Muscle of arm (tissue), 1 donor: ENCODE measurements at regions not wholly inside any gene's neighbourhood (a gene's known extent, or its start where the extent isn't known, plus 50 kb on each side); places are given as distances from the start of the nearest gene placed in this dataset.
"Not testable (repeated sequence)": the region's sequence is repeated elsewhere in the genome, so short reads cannot be mapped to it uniquely, and the experiment has no call there.

Source experiments
- DNase-seq: peaks from one replicate; pipeline ENCODE4 v3.0.0-alpha.2; 2013

DNA sequence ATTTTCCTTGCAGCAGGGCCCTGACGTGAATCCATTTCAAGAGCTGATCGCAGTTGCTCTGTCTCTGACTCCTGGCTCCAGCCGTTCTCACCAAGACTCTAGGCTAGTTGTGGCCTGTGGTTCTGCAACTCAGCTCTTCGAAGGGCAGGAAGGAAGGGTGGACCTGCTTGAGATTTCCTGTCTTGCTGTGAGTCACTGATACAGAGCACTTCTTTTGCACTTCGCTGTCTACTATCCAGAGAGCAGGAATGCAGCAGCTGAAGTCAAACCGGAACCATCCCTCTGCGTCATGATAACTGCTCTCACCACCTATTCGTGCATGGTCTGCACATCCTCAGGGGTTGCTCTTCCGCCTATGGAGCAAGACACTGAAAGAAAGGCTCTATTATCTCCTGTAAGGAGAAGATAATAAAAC, 59.7 kb downstream of the RAP2B start:
- DNase-seq, result peak; percentile 50

GRCh38 chr3:153226877-153227276, 64.9 kb downstream of the RAP2B start:
- DNase-seq, result not testable (repeated sequence)

- DNase-seq, result not testable (repeated sequence)
Measured at GRCh38 chr3:153230427-153230826, 68.4 kb downstream of the RAP2B start.

DNA sequence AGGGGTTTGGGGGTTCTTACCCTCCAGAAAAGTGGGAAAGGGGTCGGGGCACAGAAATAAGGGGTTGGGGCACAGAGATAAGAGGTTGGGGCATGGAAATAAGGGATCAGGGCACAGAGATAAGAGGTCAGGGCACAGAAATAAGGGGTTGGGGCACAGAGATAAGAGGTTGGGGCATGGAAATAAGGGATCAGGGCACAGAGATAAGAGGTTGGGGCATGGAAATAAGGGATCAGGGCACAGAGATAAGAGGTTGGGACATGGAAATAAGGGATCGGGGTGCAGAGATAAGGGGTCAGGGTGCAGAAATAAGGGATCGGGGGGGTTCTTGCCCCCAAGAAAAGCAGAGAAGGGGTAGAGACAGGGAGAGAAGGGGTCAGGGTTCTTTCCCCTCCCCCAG, 69.2 kb downstream of the RAP2B start:
- not testable (repeated sequence) for DNase-seq

DNA sequence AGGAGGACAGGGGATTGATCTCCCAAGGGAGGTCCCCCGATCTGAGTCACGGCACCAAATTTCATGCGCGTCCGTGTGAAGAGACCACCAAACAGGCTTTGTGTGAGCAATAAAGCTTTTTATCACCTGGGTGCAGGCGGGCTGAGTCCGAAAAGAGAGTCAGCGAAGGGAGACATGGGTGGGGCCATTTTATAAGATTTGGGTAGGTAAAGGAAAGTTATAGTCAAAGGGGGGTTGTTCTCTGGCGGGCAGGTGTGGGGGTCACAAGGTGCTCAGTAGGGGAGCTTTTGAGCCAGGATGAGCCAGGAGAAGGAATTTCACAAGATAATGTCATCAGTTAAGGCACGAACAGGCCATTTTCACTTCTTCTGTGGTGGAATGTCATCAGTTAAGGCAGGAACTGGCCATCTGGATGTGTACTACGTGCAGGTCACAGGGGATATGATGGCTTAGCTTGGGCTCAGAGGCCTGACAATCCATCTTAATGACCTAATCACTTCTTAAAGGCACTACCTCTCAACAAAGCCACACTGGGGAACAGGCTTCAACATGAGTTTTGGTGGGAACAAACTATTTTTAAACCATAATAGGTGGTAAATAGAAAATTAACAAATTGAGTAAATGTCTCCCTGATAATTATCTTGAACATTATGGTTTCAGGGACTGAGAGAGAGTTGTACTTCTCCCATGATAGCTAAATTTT, 70.2 kb downstream of the RAP2B start:
- not testable (repeated sequence) for DNase-seq

- peak; percentile 22 for DNase-seq
Measured at GRCh38 chr3:153232851-153233271, 70.8 kb downstream of the RAP2B start.

DNA sequence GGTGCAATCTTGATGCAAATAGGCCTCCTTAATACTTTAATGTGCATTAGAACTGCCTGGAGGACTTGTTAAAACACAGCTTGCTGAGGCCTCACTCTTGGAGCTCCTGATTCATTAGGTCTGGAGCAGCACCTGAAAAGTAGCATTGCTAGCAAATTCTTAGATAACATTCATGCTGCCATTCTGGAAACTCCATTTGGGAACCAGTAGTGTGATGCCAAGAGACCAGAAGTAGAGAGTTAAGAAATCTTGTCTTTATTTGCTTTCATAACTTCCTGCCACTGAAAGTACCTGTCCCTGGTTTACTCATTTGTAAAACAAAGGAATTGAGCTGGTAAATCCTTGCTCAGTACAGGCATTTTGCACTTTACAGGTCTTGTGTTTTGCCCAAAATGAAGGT, 72.0 kb downstream of the RAP2B start:
- DNase-seq, result no peak

GRCh38 chr3:153242896-153243295, 80.9 kb downstream of the RAP2B start:
- no peak for DNase-seq

GRCh38 chr3:153244961-153245360, 82.9 kb downstream of the RAP2B start:
- DNase-seq, result no peak

GRCh38 chr3:153245661-153246060, 83.6 kb downstream of the RAP2B start:
- DNase-seq, result no peak

GRCh38 chr3:153246331-153246730, 84.3 kb downstream of the RAP2B start:
- DNase-seq, result no peak

DNA sequence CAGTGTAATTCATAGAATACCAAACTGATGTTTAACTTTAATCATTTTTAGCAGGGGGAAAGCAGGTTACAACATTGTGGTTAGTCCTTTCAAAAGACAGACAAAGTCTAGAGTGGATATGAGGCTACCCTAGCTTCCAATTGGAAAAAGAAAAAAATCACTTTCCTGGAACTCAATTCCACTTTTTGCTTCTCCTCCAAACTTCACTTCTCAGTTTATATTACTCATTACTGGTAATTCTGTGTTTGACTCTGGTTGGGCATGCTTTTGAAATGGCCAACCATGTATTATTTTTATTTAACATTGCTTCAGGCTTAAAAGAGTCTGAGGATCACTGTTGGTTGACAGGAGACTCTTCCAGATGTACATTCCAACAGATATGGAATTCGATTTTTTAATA, 84.8 kb downstream of the RAP2B start:
- peak; percentile 45 for DNase-seq

DNA sequence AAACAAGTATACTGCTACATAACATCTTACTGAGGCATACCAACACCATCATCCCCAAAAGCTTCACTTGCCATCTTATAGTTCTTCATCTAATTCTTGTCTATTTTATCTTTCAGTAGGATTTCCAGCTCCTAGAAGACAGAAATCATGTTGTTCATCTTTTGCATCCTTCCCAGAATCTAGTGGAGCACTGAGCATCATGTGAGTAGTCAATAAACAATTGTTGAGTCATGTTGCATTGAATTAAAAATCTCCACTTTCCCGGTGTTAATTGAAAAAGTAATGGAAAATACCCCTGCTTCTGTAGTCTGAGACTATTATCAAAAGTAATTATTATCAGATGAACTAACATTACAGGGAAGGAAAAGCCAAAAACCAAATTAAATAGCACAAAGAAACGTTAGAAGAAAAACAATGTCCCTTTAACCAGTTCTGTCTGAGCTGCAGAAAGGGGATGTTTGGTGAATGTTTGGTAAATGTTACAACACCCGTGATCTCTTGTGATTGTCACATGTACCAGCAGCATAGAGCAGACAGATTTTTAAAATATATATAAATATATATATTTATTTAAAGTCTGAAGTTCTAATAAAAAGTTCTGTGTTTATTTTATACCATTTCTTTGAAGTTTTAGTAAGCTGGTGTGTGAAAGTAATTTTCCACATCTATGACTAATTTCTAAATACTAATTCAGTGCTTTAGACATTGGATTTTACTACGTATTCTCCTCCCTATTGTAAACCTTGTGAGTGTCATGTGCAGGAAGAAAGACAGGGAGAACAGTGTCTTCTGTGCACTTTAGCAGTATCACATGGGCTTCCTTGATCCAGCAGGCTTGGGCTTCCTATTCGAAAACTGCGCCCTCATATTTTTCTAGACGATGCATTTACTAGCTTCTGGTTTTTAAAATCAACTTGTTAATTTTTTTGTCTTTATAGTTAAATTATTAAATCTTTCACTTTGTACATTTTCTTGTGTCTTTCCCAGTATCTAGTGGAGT, 85.6 kb downstream of the RAP2B start:
- DNase-seq, result no peak

GRCh38 chr3:153248835-153249234, 86.8 kb downstream of the RAP2B start:
- DNase-seq, result not testable (repeated sequence)

DNA sequence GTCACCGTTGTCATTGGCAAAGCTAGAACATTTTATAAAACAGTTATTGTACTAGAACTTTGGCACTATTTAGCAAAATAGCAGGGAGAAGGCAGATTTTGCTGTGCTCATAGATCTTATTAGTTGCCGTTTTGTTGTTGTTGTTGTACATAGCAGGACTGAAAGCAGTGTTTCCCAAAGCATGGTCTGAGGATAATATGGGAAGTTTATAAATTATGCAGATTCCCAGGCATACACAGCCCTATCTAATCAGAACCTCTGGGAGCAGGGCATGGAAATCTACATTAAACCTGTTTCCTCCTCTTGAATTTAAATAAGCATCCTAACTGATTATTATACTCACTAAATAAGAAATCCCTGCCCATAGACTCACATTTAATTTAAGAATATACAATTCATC, 87.9 kb downstream of the RAP2B start:
- DNase-seq, result no peak

- no peak for DNase-seq
Measured at GRCh38 chr3:153250446-153250845, 88.4 kb downstream of the RAP2B start.

DNA sequence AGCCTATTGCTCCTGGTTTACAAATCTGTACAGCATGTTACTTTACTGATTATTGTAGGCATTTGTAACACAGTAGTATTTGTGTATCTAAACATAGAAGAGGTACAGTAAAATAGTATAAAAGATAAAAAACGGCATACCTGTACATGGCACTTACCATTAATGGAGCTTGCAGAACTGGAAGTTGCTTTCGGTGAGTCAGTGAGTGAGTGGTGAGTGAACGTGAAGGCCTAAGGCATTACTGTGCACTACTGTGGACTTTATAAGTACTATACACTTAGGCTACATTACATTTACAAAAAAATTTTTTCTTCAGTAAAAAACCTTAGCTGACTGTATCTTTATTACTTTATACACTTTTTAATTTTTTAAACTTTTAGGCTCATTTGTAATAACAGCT, 90.9 kb downstream of the RAP2B start:
- DNase-seq, result no peak

DNA sequence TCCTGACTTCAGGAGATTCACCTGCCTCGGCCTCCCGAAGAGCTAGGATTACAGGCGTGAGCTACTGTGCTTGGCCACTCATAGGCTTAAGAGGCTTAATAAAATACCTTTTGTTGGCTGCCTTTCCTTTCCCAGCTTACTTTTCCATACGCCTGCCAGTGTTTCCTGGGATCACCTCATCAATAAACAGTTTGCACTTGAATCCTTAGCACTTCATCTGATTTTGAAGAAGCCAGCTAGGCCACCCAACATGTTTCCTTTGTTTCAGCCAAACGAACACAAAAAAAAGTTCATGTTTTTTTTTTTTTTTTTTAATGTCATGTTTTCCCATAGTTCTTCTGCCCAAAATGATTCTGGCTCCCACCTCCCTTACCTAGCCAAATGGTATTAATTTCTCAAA, 92.3 kb downstream of the RAP2B start:
- DNase-seq, result no peak

GRCh38 chr3:153257673-153258351, 95.8 kb downstream of the RAP2B start:
- DNase-seq, result no peak

GRCh38 chr3:153259956-153260355, 97.9 kb downstream of the RAP2B start:
- no peak for DNase-seq

GRCh38 chr3:153260681-153261080, 98.7 kb downstream of the RAP2B start:
- DNase-seq, result no peak

DNA sequence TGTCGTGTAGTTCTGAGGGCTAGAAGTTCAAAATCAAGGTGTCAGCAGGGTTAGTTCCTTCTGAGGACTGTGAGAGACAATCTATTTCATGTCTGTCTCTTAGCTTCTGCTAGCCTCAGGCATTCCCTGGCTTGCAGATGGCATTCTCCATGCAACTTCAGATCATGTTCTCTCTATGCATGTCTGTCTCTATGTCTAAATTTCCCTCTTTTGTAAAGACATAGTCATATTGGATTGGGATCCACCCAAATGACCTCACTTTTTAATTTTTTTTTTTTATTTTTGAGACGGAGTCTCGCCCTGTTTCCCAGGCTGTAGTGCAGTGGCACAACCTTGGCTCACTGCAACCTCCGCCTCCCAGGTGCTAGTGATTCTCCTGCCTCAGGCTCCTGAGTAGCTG, 104.6 kb downstream of the RAP2B start:
- DNase-seq, result no peak
